ENCODE measurements at regions not wholly inside any gene's neighbourhood (a gene's known extent, or its start where the extent isn't known, plus 50 kb on each side); places are given as distances from the start of the nearest gene placed in this dataset.

GRCh38 chr18:54671291-54671881 lies 80.3 kb downstream of the DYNAP start (continued):
- TF ChIP-seq JUND (IDR thresholded peaks at IDR 0.05; ENCODE audit: borderline replicate concordance, low read depth, low read length) (no peak), JUND (tag; IDR thresholded peaks at IDR 0.05; ENCODE audit: borderline replicate concordance, low read depth, low read length) (no peak), CBX8 (IDR thresholded peaks at IDR 0.05; ENCODE audit: borderline replicate concordance, extremely low read depth, low read depth, low read length, poor library complexity, severe bottlenecking) (no peak), BCL6 (CRISPR knock-in tag; IDR thresholded peaks at IDR 0.05) (no peak), MEIS2 (IDR thresholded peaks at IDR 0.05; ENCODE audit: partially characterized antibody) (peak; percentile 34), MCM3 (IDR thresholded peaks at IDR 0.05) (no peak), DMBX1 (CRISPR knock-in tag; IDR thresholded peaks at IDR 0.05; ENCODE audit: borderline replicate concordance) (no peak), SAFB2 (IDR thresholded peaks at IDR 0.05; ENCODE audit: borderline replicate concordance, low read depth, low read length, severe bottlenecking) (no peak), ZNF134 (CRISPR knock-in tag; conservative IDR thresholded peaks at IDR 0.05) (no peak), DPF2 (IDR thresholded peaks at IDR 0.05) (no peak)

GRCh38 chr18:54672109-54672508 lies 81.1 kb downstream of the DYNAP start:
- H3K9ac ChIP-seq (ENCODE audit: insufficient read depth in 1 of 2, low read depth in 2 of 2, low read length in 2 of 2): no peak overlapping the region
- H3K9me3 ChIP-seq (replicated peaks; ENCODE audit: control insufficient read depth, insufficient read depth, low read depth, low read length): no peaks in the 10 kb centered on the region
- no peaks in the 10 kb centered on the region for H3K79me2 ChIP-seq (ENCODE audit: control insufficient read depth, insufficient read depth, low read length)
- no peaks in the 10 kb centered on the region for H3K9me1 ChIP-seq (ENCODE audit: control insufficient read depth, insufficient read depth, low read length)
- ATAC-seq (no peak), FAIRE-seq (no peak), DNase-seq (ENCODE audit: extremely low read depth in 1 of 4, low spot score in 3 of 4) (no peak)
- no peak overlapping the region for H3K27ac ChIP-seq (ENCODE audit: extremely low read depth, low read depth, low read length)
- CTCF ChIA-PET (ENCODE audit: low intra/inter-chr PET ratio): interaction anchor here (0.8 kb wide), 1 partner anchor 227 kb away, joined by 3 read pairs; no protein-coding TSS in a partner anchor
- TF ChIP-seq, protein P1, sequence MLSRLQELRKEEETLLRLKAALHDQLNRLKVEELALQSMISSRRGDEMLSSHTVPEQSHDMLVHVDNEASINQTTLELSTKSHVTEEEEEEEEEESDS (CRISPR knock-in tag; IDR thresholded peaks at IDR 0.05): no peak
- no peak for TF ChIP-seq SIRT6 (IDR thresholded peaks at IDR 0.05; ENCODE audit: low read depth, low read length)
- TF ChIP-seq VEZF1 (CRISPR knock-in tag; IDR thresholded peaks at IDR 0.05): no peak
- TF ChIP-seq EP300 (IDR thresholded peaks at IDR 0.05; ENCODE audit: low read length): no peak
- no peak for TF ChIP-seq ZNF232 (CRISPR knock-in tag; IDR thresholded peaks at IDR 0.05)
- no peak for TF ChIP-seq BRCA1 (IDR thresholded peaks at IDR 0.05)
- TF ChIP-seq BRCA1 (CRISPR knock-in tag; IDR thresholded peaks at IDR 0.05): no peak
- TF ChIP-seq GTF2E2 (tag; IDR thresholded peaks at IDR 0.05): no peak
- no peak for TF ChIP-seq HDAC8 (tag; IDR thresholded peaks at IDR 0.05)
- no peaks in the 10 kb centered on the region for H3K36me3 ChIP-seq (ENCODE audit: control insufficient read depth, insufficient read depth, low read length)
- H3K4me2 ChIP-seq (ENCODE audit: insufficient read depth, low read length): no peak overlapping the region
- no peaks in the 10 kb centered on the region for H3K4me1 ChIP-seq (replicated peaks in 1 of 2; ENCODE audit: control insufficient read depth in 2 of 2, insufficient read depth in 2 of 2, low read length in 2 of 2)
- 14% methylated on average over 6 of the region's 6 CpGs for WGBS (ENCODE audit: insufficient coverage, low coverage, missing lambda C conversion rate)
- intact Hi-C loops (cut with micrococcal nuclease): loop anchor here (5.0 kb wide), 1 partner anchor 115 kb away; no protein-coding TSS in a partner anchor
- BruUV-seq (replicated peaks): no TSS peak
- no peak overlapping the region for H2AFZ ChIP-seq (ENCODE audit: low read depth, low read length)
- in situ Hi-C loops (cut with MboI): no loop called here
- H3K4me3 ChIP-seq: no peak overlapping the region
- H4K20me1 ChIP-seq (replicated peaks; ENCODE audit: control insufficient read depth, insufficient read depth, low read length): no peaks in the 10 kb centered on the region
- H3K27me3 ChIP-seq (ENCODE audit: control insufficient read depth in 2 of 2, insufficient read depth in 2 of 2, low read length in 2 of 2): no peaks in the 10 kb centered on the region
- POLR2A ChIA-PET: interaction anchor here (0.6 kb wide), 2 partner anchors 25 to 143 kb away, joined by 3 to 4 read pairs; no protein-coding TSS in a partner anchor
